Tibial nerve (tissue), 4 donors: ENCODE measurements at regions not wholly inside any gene's neighbourhood (a gene's known extent, or its start where the extent isn't known, plus 50 kb on each side); places are given as distances from the start of the nearest gene placed in this dataset.
A peak's percentile ranks its signal among the peaks of the same experiment; 100 is the strongest.

Experiments used
- DNase-seq, 2 donors: peaks; one replicate each; pipeline ENCODE4 v3.0.0-alpha.2; 2019; ENCODE audit warnings: low spot score in 2 of 2
- H3K27ac ChIP-seq, 4 donors: fragments of 200-600 bp; sonication (generic) in 3 of 4; one replicate each; pipeline ENCODE4 v1.5.1; 2017 to 2019; ENCODE audit warnings: mild to moderate bottlenecking in 1 of 4
- H3K27me3 ChIP-seq, 2 donors: fragments of 200-600 bp; sonication (generic) in 1 of 2; one replicate each; pipeline versions ENCODE4 v1.5.1 to v1.6.0; 2017 to 2019
- H3K36me3 ChIP-seq, 3 donors: fragments of 200-600 bp; sonication (generic); one replicate each; pipeline ENCODE4 v1.5.1; 2018 to 2019
- H3K4me1 ChIP-seq, 4 donors: fragments of 200-600 bp; sonication (generic) in 3 of 4; one replicate each; pipeline ENCODE4 v1.5.1; 2017 to 2019
- H3K4me3 ChIP-seq, 4 donors: fragments of 200-600 bp; sonication (generic) in 3 of 4; one replicate each; pipeline ENCODE4 v1.5.1; 2017 to 2019; ENCODE audit warnings: mild to moderate bottlenecking in 1 of 4, moderate library complexity in 1 of 4
- H3K9me3 ChIP-seq, 4 donors: fragments of 200-600 bp; sonication (generic) in 3 of 4; one replicate each; pipeline ENCODE4 v1.5.1; 2017 to 2019
- EP300 ChIP-seq, 2 donors: sonication (generic); formaldehyde crosslinking; IDR thresholded peaks; one replicate each; pipeline ENCODE4 v1.6.1; 2017; ENCODE audit warnings: antibody characterized with exemption in 2 of 2, mild to moderate bottlenecking in 1 of 2
- POLR2A ChIP-seq, 2 donors: fragments of 450-650 bp; IDR thresholded peaks; one replicate each; pipeline ENCODE4 v1.6.1; 2017; ENCODE audit warnings: antibody characterized with exemption in 2 of 2, mild to moderate bottlenecking in 2 of 2, moderate library complexity in 2 of 2
- WGBS, 2 donors: methylation state at CpG; one replicate each; pipeline ENCODE4 v1.1.5; 2018; 5-methylcytosine and 5-hydroxymethylcytosine counted together
- TF ChIP-seq, protein P1 (sequence below), 5 experiments: fragments of 200-600 bp in 3 of 5; fragments of 450-650 bp in 2 of 5; sonication (generic) in 3 of 5; IDR thresholded peaks; one replicate each; pipeline ENCODE4 v1.5.1; 2016 to 2019; ENCODE audit warnings: antibody characterized with exemption in 5 of 5, mild to moderate bottlenecking in 3 of 5, moderate library complexity in 2 of 5

DNA sequence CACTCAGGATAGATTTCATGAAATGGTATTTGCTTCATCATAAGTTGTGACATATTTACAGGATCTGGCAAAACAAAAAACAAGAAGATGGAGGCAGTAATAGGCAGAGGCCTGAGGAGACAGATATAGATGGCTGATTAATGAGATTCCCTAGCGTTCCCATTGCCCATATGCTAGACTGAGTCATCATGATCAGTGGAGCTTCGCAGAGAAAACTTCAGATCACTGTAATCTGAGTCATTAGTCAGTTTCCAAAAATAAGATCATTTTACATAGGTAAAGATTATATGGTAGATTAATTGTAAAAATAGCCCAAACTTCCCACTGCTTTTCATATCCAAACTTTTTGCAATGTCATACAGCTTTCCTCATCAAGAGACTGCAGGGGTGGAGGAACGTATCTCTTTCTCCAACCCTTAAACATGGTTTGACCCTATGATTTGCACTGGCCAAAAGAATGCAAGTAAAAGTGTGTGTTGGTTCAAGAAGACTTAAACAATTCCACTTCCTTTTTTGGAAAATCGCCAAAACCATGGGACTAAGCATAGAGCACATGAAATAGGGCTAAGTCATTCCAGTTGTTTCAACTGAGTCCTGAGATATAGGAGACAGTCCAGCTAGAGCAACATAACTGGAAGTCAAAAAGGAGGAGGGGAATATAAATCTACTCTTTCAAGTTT is 626.0 kb downstream of the RNF144B start:
- H3K36me3 ChIP-seq, result no peaks in the 10 kb centered on the region
- H3K4me1 ChIP-seq, result no peaks in the 10 kb centered on the region
- H3K4me3 ChIP-seq, result no peak overlapping the region
- no peak overlapping the region for H3K27ac ChIP-seq
- no peak for DNase-seq
- no peaks in the 10 kb centered on the region for H3K9me3 ChIP-seq
- 84 to 87% methylated on average over 4 of the region's 4 CpGs for WGBS, 2 donors
- no peak for TF ChIP-seq POLR2A (IDR thresholded peaks at IDR 0.05)
- TF ChIP-seq EP300 (IDR thresholded peaks at IDR 0.05), result no peak
- TF ChIP-seq, protein P1, sequence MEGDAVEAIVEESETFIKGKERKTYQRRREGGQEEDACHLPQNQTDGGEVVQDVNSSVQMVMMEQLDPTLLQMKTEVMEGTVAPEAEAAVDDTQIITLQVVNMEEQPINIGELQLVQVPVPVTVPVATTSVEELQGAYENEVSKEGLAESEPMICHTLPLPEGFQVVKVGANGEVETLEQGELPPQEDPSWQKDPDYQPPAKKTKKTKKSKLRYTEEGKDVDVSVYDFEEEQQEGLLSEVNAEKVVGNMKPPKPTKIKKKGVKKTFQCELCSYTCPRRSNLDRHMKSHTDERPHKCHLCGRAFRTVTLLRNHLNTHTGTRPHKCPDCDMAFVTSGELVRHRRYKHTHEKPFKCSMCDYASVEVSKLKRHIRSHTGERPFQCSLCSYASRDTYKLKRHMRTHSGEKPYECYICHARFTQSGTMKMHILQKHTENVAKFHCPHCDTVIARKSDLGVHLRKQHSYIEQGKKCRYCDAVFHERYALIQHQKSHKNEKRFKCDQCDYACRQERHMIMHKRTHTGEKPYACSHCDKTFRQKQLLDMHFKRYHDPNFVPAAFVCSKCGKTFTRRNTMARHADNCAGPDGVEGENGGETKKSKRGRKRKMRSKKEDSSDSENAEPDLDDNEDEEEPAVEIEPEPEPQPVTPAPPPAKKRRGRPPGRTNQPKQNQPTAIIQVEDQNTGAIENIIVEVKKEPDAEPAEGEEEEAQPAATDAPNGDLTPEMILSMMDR (IDR thresholded peaks at IDR 0.05), result no peak
- H3K27me3 ChIP-seq, result no peaks in the 10 kb centered on the region

GRCh38 chr6:19024737-19025136 is 637.6 kb downstream of the RNF144B start:
- Histone ChIP-seq H3K4me1 (no peaks in the 10 kb centered on the region), H3K27ac (no peak overlapping the region), H3K27me3 (no peaks in the 10 kb centered on the region), H3K36me3 (no peaks in the 10 kb centered on the region), H3K9me3 (no peaks in the 10 kb centered on the region), H3K4me3 (no peak overlapping the region)
- WGBS, 2 donors, result 33% methylated on average over 4 of the region's 4 CpGs
- TF ChIP-seq EP300 (IDR thresholded peaks at IDR 0.05), result no peak
- TF ChIP-seq POLR2A (IDR thresholded peaks at IDR 0.05), result no peak
- TF ChIP-seq, protein P1 (IDR thresholded peaks at IDR 0.05), result peak in 4 of 5 experiments; percentile 11 to 31 (median 31)
- DNase-seq, result peak in 1 of 2 donors; percentile 25

- no peaks in the 10 kb centered on the region for H3K9me3 ChIP-seq
- peaks cover 0 to 14% (median 5%) of the 10 kb centered on the region in 4 donors for H3K4me1 ChIP-seq
- WGBS, 2 donors, result 77 to 81% methylated on average over 3 of the region's 3 CpGs
- no peak for TF ChIP-seq EP300 (IDR thresholded peaks at IDR 0.05)
- no peak for TF ChIP-seq POLR2A (IDR thresholded peaks at IDR 0.05)
- TF ChIP-seq, protein P1 (IDR thresholded peaks at IDR 0.05), result no peak
- no peak for DNase-seq
- no peaks in the 10 kb centered on the region for H3K27me3 ChIP-seq
- no peaks in the 10 kb centered on the region for H3K36me3 ChIP-seq
- H3K27ac ChIP-seq, result no peak overlapping the region
- H3K4me3 ChIP-seq, result no peak overlapping the region
These were observed 641.1 kb downstream of the RNF144B start for GRCh38 chr6:19028201-19028600.

DNA sequence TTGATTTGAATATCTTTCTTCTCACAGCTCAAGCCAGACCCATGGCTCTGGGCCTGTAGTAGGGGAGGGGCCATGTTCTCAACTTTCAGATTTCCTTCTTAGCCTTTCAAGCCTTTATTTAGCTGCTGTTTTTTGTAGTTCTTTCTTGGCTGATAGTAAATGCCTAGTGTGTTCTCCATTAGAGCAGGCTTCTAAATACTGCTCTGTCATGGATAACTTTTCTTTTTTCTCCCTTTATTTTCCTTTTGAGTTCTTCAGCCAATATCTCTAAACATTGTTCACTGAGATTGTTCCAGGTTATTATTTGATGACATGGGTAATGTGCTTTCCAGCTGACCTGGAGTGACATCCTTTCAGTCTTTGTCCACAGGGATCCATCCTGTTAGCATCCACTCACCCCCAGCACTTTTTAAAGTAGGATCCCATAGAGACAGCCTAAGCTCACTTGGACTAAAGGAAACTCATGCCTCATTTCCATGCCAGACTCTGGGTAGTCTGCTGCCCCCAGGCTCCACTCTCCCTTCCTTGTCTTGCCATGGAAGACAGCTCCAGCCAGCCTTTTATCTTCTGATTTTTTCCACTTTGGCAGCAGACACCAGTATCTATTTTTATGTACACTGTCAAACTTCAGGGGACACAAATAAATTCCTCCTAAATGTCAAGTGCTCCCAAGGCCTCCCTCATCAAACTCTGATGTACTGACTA is 645.6 kb downstream of the RNF144B start:
- Histone ChIP-seq H3K36me3 (no peaks in the 10 kb centered on the region), H3K4me3 (no peak overlapping the region), H3K4me1 (peaks cover 0 to 48% (median 21%) of the 10 kb centered on the region in 4 donors), H3K27me3 (no peaks in the 10 kb centered on the region), H3K27ac (peak overlapping the region in 3 of 4 donors; percentile 29 to 84 (median 61)), H3K9me3 (no peaks in the 10 kb centered on the region)
- DNase-seq, result no peak
- TF ChIP-seq, protein P1 (IDR thresholded peaks at IDR 0.05), result no peak
- no peak for TF ChIP-seq POLR2A (IDR thresholded peaks at IDR 0.05)
- TF ChIP-seq EP300 (IDR thresholded peaks at IDR 0.05), result no peak

DNA sequence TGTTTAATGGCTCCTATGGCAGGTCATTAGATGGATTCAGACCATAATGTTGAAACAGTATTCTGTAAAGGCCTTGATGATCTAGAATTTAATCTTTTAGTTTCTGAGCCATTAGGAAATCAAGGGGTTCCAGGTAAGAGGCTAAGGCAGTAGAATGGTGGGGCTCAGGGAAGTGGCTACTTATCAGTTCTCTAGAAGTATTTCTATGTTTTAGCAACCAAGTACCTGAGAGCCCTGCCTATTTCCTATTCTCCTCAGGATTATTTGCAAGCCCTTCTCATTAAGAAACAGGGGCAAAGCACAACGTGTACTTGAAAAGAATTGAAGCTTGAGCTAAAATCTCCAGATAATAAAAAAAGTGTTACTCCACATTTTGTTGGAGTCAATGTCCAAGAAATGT is 646.5 kb downstream of the RNF144B start:
- H3K4me1 ChIP-seq, result peaks cover 0 to 48% (median 21%) of the 10 kb centered on the region in 4 donors
- H3K4me3 ChIP-seq, result no peak overlapping the region
- H3K27ac ChIP-seq, result peak overlapping the region in 2 of 4 donors; percentile 61 to 84
- H3K27me3 ChIP-seq, result no peaks in the 10 kb centered on the region
- TF ChIP-seq POLR2A (IDR thresholded peaks at IDR 0.05) (no peak), EP300 (IDR thresholded peaks at IDR 0.05) (no peak)
- WGBS, 2 donors, result 64 to 73% methylated on average over 1 of the region's 1 CpG
- no peaks in the 10 kb centered on the region for H3K9me3 ChIP-seq
- DNase-seq, result no peak
- no peaks in the 10 kb centered on the region for H3K36me3 ChIP-seq
